Fibroblast of the conjunctiva (primary cell): ENCODE measurements at regions not wholly inside any gene's neighbourhood (a gene's known extent, or its start where the extent isn't known, plus 50 kb on each side); places are given as distances from the start of the nearest gene placed in this dataset.
"Not testable (repeated sequence)": the region's sequence is repeated elsewhere in the genome, so short reads cannot be mapped to it uniquely, and the experiment has no call there.

Experiments
- DNase-seq: peaks from one replicate; pipeline ENCODE4 v3.0.0-alpha.2; 2010; ENCODE audit warnings: low read depth

GRCh38 chrX:5702890-5703289 lies 525.8 kb downstream of the NLGN4X start:
- no peak for DNase-seq

- no peak for DNase-seq
Observed at GRCh38 chrX:5695971-5696370, 532.7 kb downstream of the NLGN4X start.

GRCh38 chrX:5683996-5684395 lies 544.7 kb downstream of the NLGN4X start:
- no peak for DNase-seq

GRCh38 chrX:5681159-5681558 lies 547.5 kb downstream of the NLGN4X start:
- no peak for DNase-seq

GRCh38 chrX:5674036-5674435 lies 554.6 kb downstream of the NLGN4X start:
- no peak for DNase-seq

- no peak for DNase-seq
Observed at GRCh38 chrX:5672099-5672498, 556.6 kb downstream of the NLGN4X start.

GRCh38 chrX:5666689-5667088 lies 562.0 kb downstream of the NLGN4X start:
- not testable (repeated sequence) for DNase-seq

GRCh38 chrX:5656544-5656943 lies 572.1 kb downstream of the NLGN4X start:
- no peak for DNase-seq

- DNase-seq: no peak
Observed at GRCh38 chrX:5650904-5651303, 577.8 kb downstream of the NLGN4X start.

GRCh38 chrX:5648941-5649568 lies 579.6 kb downstream of the NLGN4X start:
- no peak for DNase-seq

GRCh38 chrX:5646818-5647217 lies 581.8 kb downstream of the NLGN4X start:
- DNase-seq: no peak

- no peak for DNase-seq
Observed at GRCh38 chrX:5644776-5645175, 583.9 kb downstream of the NLGN4X start.

- no peak for DNase-seq
Observed at GRCh38 chrX:5640071-5640470, 588.6 kb downstream of the NLGN4X start.

- DNase-seq: no peak
Observed at GRCh38 chrX:5638572-5638971, 590.1 kb downstream of the NLGN4X start.

GRCh38 chrX:5632887-5633286 lies 595.8 kb downstream of the NLGN4X start:
- no peak for DNase-seq

- no peak for DNase-seq
Observed at GRCh38 chrX:5632061-5632614, 596.5 kb downstream of the NLGN4X start.

- DNase-seq: no peak
Observed at GRCh38 chrX:5617666-5618065, 611.0 kb downstream of the NLGN4X start.

GRCh38 chrX:5595570-5595969 lies 633.1 kb downstream of the NLGN4X start:
- no peak for DNase-seq

GRCh38 chrX:5586726-5587125 lies 641.9 kb downstream of the NLGN4X start:
- DNase-seq: no peak

- no peak for DNase-seq
Observed at GRCh38 chrX:5575407-5575806, 653.3 kb downstream of the NLGN4X start.

- no peak for DNase-seq
Observed at GRCh38 chrX:5568934-5569333, 659.7 kb downstream of the NLGN4X start.

GRCh38 chrX:5559386-5559785 lies 669.3 kb downstream of the NLGN4X start:
- DNase-seq: no peak

GRCh38 chrX:5549512-5549911 lies 679.2 kb downstream of the NLGN4X start:
- DNase-seq: no peak

GRCh38 chrX:5537098-5537497 lies 691.6 kb downstream of the NLGN4X start:
- no peak for DNase-seq
